ENCODE measurements at regions not wholly inside any gene's neighbourhood (a gene's known extent, or its start where the extent isn't known, plus 50 kb on each side); places are given as distances from the start of the nearest gene placed in this dataset.

DNA sequence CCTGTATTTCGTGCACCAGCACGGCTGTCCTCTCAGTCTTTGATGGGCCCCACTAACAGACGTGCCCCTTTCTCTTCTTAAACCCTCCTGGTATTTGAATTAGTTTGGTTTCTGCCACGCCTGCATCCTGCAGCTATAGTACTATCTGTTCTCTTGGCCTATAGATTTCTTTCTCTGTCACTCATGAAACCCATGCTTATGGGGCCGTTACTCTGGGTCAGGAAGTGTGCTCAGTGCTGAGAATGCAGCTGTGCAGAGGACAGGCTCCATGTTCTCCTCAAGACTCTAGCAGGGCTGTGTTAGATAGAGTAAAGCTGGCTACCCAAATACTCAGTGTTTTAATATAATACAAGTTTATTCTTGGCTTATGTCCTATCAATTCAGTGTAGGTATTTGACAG is 180.0 kb downstream of the INSIG2 start:
- H3K27me3 ChIP-seq (ENCODE audit: low read length) = no peaks in the 10 kb centered on the region
- no peak overlapping the region for H3K9ac ChIP-seq (ENCODE audit: low read length)
- H3K36me3 ChIP-seq (ENCODE audit: low read length) = no peaks in the 10 kb centered on the region
- no peaks in the 10 kb centered on the region for H3K9me3 ChIP-seq (ENCODE audit: insufficient read depth, low read length)
- no peaks in the 10 kb centered on the region for H3F3A ChIP-seq (ENCODE audit: insufficient read depth)
- H2AFZ ChIP-seq (ENCODE audit: low read depth, low read length, severe bottlenecking) = no peak overlapping the region
- TF ChIP-seq EZH2phosphoT487 (conservative IDR thresholded peaks at IDR 0.05; ENCODE audit: low read length) = no peak
- TF ChIP-seq, protein P1, sequence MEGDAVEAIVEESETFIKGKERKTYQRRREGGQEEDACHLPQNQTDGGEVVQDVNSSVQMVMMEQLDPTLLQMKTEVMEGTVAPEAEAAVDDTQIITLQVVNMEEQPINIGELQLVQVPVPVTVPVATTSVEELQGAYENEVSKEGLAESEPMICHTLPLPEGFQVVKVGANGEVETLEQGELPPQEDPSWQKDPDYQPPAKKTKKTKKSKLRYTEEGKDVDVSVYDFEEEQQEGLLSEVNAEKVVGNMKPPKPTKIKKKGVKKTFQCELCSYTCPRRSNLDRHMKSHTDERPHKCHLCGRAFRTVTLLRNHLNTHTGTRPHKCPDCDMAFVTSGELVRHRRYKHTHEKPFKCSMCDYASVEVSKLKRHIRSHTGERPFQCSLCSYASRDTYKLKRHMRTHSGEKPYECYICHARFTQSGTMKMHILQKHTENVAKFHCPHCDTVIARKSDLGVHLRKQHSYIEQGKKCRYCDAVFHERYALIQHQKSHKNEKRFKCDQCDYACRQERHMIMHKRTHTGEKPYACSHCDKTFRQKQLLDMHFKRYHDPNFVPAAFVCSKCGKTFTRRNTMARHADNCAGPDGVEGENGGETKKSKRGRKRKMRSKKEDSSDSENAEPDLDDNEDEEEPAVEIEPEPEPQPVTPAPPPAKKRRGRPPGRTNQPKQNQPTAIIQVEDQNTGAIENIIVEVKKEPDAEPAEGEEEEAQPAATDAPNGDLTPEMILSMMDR (IDR thresholded peaks at IDR 0.05; ENCODE audit: insufficient read depth, low read length, poor library complexity, severe bottlenecking) = no peak
- H3K27ac ChIP-seq (ENCODE audit: low read depth, low read length) = no peak overlapping the region
- no peak overlapping the region for H3K4me3 ChIP-seq (ENCODE audit: insufficient read depth, low read length, poor library complexity, severe bottlenecking)
- no peaks in the 10 kb centered on the region for H3K9me2 ChIP-seq (replicated peaks; ENCODE audit: insufficient read depth, low read length)
- no peak overlapping the region for H3K4me2 ChIP-seq (ENCODE audit: low read depth, low read length, poor library complexity, severe bottlenecking)
- no peaks in the 10 kb centered on the region for H4K20me1 ChIP-seq (ENCODE audit: low read depth, low read length)
- no peaks in the 10 kb centered on the region for H3K79me2 ChIP-seq (ENCODE audit: insufficient read depth, low read length)

DNA sequence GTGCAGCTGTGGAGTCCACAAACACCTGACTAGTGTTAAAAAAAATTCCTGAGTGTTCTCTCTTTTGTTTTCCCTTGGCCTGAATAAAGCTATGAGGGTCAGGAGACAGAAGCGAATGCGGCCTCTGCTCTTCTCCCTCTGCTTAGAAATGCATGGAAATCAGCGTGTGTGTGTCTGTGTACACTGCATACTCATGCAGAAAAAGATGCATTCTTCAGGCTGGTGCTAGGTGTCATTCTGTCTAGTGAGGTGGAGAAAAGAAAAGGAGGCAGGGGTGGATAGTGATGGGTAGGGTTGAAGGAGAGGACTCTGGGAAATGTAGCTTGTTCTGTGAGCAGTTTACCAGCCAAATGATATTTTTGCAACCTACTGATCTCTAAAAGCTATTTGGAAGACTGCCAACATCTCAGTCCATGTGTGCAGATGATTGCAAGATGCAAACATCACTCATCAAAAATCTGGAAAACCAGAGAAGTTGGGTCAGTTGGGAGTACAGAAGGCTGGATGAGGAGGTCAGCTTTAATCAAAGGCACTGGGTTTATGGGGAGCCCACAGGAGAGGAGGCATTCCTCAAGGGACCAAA is 177.7 kb downstream of the INSIG2 start:
- Histone ChIP-seq H3K27me3 (ENCODE audit: low read length) (no peaks in the 10 kb centered on the region), H3F3A (ENCODE audit: insufficient read depth) (no peaks in the 10 kb centered on the region), H3K9me2 (replicated peaks; ENCODE audit: insufficient read depth, low read length) (no peaks in the 10 kb centered on the region), H3K36me3 (ENCODE audit: low read length) (no peaks in the 10 kb centered on the region), H4K20me1 (ENCODE audit: low read depth, low read length) (no peaks in the 10 kb centered on the region), H3K4me2 (ENCODE audit: low read depth, low read length, poor library complexity, severe bottlenecking) (no peak overlapping the region), H2AFZ (ENCODE audit: low read depth, low read length, severe bottlenecking) (no peak overlapping the region), H3K9me3 (ENCODE audit: insufficient read depth, low read length) (no peaks in the 10 kb centered on the region), H3K27ac (ENCODE audit: low read depth, low read length) (no peak overlapping the region), H3K9ac (ENCODE audit: low read length) (no peak overlapping the region), H3K4me3 (ENCODE audit: insufficient read depth, low read length, poor library complexity, severe bottlenecking) (no peak overlapping the region), H3K79me2 (ENCODE audit: insufficient read depth, low read length) (no peaks in the 10 kb centered on the region)
- no peak for TF ChIP-seq EZH2phosphoT487 (conservative IDR thresholded peaks at IDR 0.05; ENCODE audit: low read length)
- TF ChIP-seq, protein P1 (IDR thresholded peaks at IDR 0.05; ENCODE audit: insufficient read depth, low read length, poor library complexity, severe bottlenecking) = no peak

DNA sequence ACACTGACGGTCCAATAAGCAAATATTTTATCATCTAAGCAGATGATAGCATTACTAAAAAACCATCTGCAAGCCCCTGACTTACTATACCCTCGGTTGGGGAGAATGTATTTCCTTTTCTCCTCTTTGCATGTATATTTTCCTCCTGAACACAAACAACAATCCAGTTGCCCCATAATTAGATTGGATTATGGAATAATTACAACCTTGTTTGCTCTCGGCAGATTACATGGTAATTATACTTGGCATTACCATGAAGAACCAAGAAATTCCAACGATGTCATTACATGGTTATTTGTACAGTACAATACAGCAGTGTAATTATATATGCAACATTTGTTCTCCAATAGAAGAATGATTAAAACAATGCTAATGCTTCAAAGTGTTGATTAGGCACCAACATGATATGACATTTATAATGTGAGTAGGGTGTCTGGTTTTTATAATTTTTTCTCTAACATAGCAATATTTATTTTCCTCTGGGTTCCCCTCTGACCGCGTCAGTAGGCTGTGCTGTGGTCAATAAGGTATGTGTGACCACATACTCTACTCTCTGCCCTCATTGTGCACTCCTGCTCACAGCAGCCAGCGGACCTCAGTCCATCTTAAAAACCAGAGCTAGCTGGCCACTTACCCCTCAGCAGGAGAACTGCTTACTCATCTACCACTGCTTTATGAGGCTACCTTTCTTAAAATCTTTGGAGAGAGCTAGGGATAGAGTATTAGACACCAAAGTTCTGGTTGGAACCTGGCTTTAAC is 176.1 kb downstream of the INSIG2 start:
- Histone ChIP-seq H3K9ac (ENCODE audit: low read length) (no peak overlapping the region), H3K27me3 (ENCODE audit: low read length) (no peaks in the 10 kb centered on the region), H4K20me1 (ENCODE audit: low read depth, low read length) (no peaks in the 10 kb centered on the region), H3K36me3 (ENCODE audit: low read length) (no peaks in the 10 kb centered on the region), H3K27ac (ENCODE audit: low read depth, low read length) (no peak overlapping the region), H3K4me3 (ENCODE audit: insufficient read depth, low read length, poor library complexity, severe bottlenecking) (no peak overlapping the region), H3K79me2 (ENCODE audit: insufficient read depth, low read length) (no peaks in the 10 kb centered on the region), H3K9me2 (replicated peaks; ENCODE audit: insufficient read depth, low read length) (no peaks in the 10 kb centered on the region), H3K4me2 (ENCODE audit: low read depth, low read length, poor library complexity, severe bottlenecking) (no peak overlapping the region), H3K9me3 (ENCODE audit: insufficient read depth, low read length) (no peaks in the 10 kb centered on the region), H3F3A (ENCODE audit: insufficient read depth) (no peaks in the 10 kb centered on the region), H2AFZ (ENCODE audit: low read depth, low read length, severe bottlenecking) (no peak overlapping the region)
- TF ChIP-seq EZH2phosphoT487 (conservative IDR thresholded peaks at IDR 0.05; ENCODE audit: low read length) = no peak
- TF ChIP-seq, protein P1 (IDR thresholded peaks at IDR 0.05; ENCODE audit: insufficient read depth, low read length, poor library complexity, severe bottlenecking) = no peak

Measured in SU-DHL-6 (cell line).